ENCODE measurements at regions not wholly inside any gene's neighbourhood (a gene's known extent, or its start where the extent isn't known, plus 50 kb on each side); places are given as distances from the start of the nearest gene placed in this dataset.

GRCh38 chr22:19595532-19595931 is 71.3 kb upstream of the CLDN5 start:
- TF ChIP-seq MAX (IDR thresholded peaks at IDR 0.05) (no peak), CREB1 (IDR thresholded peaks at IDR 0.05; ENCODE audit: low read depth) (no peak), REST (IDR thresholded peaks at IDR 0.05; ENCODE audit: low read depth) (no peak), RAD21 (IDR thresholded peaks at IDR 0.05; ENCODE audit: low read depth) (no peak), EGR1 (IDR thresholded peaks at IDR 0.05) (no peak), ZBTB7A (IDR thresholded peaks at IDR 0.05; ENCODE audit: low read depth) (no peak), TAF1 (IDR thresholded peaks at IDR 0.05; ENCODE audit: low read depth) (no peak), USF1 (IDR thresholded peaks at IDR 0.05) (no peak), FOXM1 (IDR thresholded peaks at IDR 0.05; ENCODE audit: borderline replicate concordance, low read depth) (no peak), EP300 (IDR thresholded peaks at IDR 0.05; ENCODE audit: borderline replicate concordance) (no peak), TCF12 (IDR thresholded peaks at IDR 0.05; ENCODE audit: low read depth) (no peak), YY1 (IDR thresholded peaks at IDR 0.05; ENCODE audit: low read depth) (no peak), CEBPB (IDR thresholded peaks at IDR 0.05) (no peak), NFIC (IDR thresholded peaks at IDR 0.05) (no peak), TEAD4 (IDR thresholded peaks at IDR 0.05) (no peak)

GRCh38 chr22:19596680-19597398 is 72.6 kb upstream of the CLDN5 start:
- no peak for TF ChIP-seq TCF12 (IDR thresholded peaks at IDR 0.05; ENCODE audit: low read depth)
- TF ChIP-seq CREB1 (IDR thresholded peaks at IDR 0.05; ENCODE audit: low read depth): no peak
- no peak for TF ChIP-seq MAX (IDR thresholded peaks at IDR 0.05)
- TF ChIP-seq ZBTB7A (IDR thresholded peaks at IDR 0.05; ENCODE audit: low read depth): no peak
- TF ChIP-seq CEBPB (IDR thresholded peaks at IDR 0.05): no peak
- no peak for TF ChIP-seq FOXM1 (IDR thresholded peaks at IDR 0.05; ENCODE audit: borderline replicate concordance, low read depth)
- no peak for TF ChIP-seq NFIC (IDR thresholded peaks at IDR 0.05)
- TF ChIP-seq USF1 (IDR thresholded peaks at IDR 0.05): no peak
- no peak for TF ChIP-seq EP300 (IDR thresholded peaks at IDR 0.05; ENCODE audit: borderline replicate concordance)
- TF ChIP-seq EGR1 (IDR thresholded peaks at IDR 0.05): no peak
- TF ChIP-seq TAF1 (IDR thresholded peaks at IDR 0.05; ENCODE audit: low read depth): no peak
- TF ChIP-seq TEAD4 (IDR thresholded peaks at IDR 0.05): no peak
- TF ChIP-seq RAD21 (IDR thresholded peaks at IDR 0.05; ENCODE audit: low read depth): no peak
- no peak for TF ChIP-seq YY1 (IDR thresholded peaks at IDR 0.05; ENCODE audit: low read depth)
- no peak for TF ChIP-seq REST (IDR thresholded peaks at IDR 0.05; ENCODE audit: low read depth)

GRCh38 chr22:19597399-19597735 is 73.2 kb upstream of the CLDN5 start:
- no peak for TF ChIP-seq YY1 (IDR thresholded peaks at IDR 0.05; ENCODE audit: low read depth)
- TF ChIP-seq RAD21 (IDR thresholded peaks at IDR 0.05; ENCODE audit: low read depth): no peak
- no peak for TF ChIP-seq TAF1 (IDR thresholded peaks at IDR 0.05; ENCODE audit: low read depth)
- TF ChIP-seq TCF12 (IDR thresholded peaks at IDR 0.05; ENCODE audit: low read depth): no peak
- no peak for TF ChIP-seq CREB1 (IDR thresholded peaks at IDR 0.05; ENCODE audit: low read depth)
- TF ChIP-seq EP300 (IDR thresholded peaks at IDR 0.05; ENCODE audit: borderline replicate concordance): no peak
- no peak for TF ChIP-seq CEBPB (IDR thresholded peaks at IDR 0.05)
- no peak for TF ChIP-seq MAX (IDR thresholded peaks at IDR 0.05)
- no peak for TF ChIP-seq REST (IDR thresholded peaks at IDR 0.05; ENCODE audit: low read depth)
- no peak for TF ChIP-seq FOXM1 (IDR thresholded peaks at IDR 0.05; ENCODE audit: borderline replicate concordance, low read depth)
- no peak for TF ChIP-seq TEAD4 (IDR thresholded peaks at IDR 0.05)
- no peak for TF ChIP-seq USF1 (IDR thresholded peaks at IDR 0.05)
- no peak for TF ChIP-seq ZBTB7A (IDR thresholded peaks at IDR 0.05; ENCODE audit: low read depth)
- no peak for TF ChIP-seq EGR1 (IDR thresholded peaks at IDR 0.05)
- no peak for TF ChIP-seq NFIC (IDR thresholded peaks at IDR 0.05)
